HEK293 (cell line): ENCODE measurements at regions not wholly inside any gene's neighbourhood (a gene's known extent, or its start where the extent isn't known, plus 50 kb on each side); places are given as distances from the start of the nearest gene placed in this dataset.

ENCODE experiments used
- PATZ1 ChIP-seq: fragments of 450-650 bp; formaldehyde crosslinking; IDR thresholded peaks from 2 replicates; pipeline ENCODE4 v1.5.1; 2016; ENCODE audit warnings: missing biosample characterization, missing genetic modification characterization
- ZNF501 ChIP-seq: fragments of 450-650 bp; formaldehyde crosslinking; IDR thresholded peaks from 2 replicates; pipeline ENCODE4 v1.5.1; 2016; ENCODE audit warnings: missing biosample characterization, missing genetic modification characterization
- ZNF747 ChIP-seq: fragments of 450-650 bp; formaldehyde crosslinking; IDR thresholded peaks from 2 replicates; pipeline ENCODE4 v1.5.1; 2016; ENCODE audit warnings: missing biosample characterization, missing genetic modification characterization

GRCh38 chrX:107355533-107355932, 93.9 kb upstream of the FRMPD3 start:
- TF ChIP-seq ZNF501 (no peak), ZNF747 (tag by site-specific recombination) (no peak), PATZ1 (tag by site-specific recombination) (no peak)
